HepG2 (cell line): ENCODE measurements at regions not wholly inside any gene's neighbourhood (a gene's known extent, or its start where the extent isn't known, plus 50 kb on each side); places are given as distances from the start of the nearest gene placed in this dataset.

Experiments
- ATAC-seq: fragments of 200-7000 bp; cut with Tn5 transposase; 3 replicates; pipeline ENCODE4 v1.9.1; 2020; ENCODE audit warnings: mild to moderate bottlenecking, moderate library complexity
- BruUV-seq: library from RNA; stranded (reverse); fragments of 400-500 nt; replicated peaks from 2 replicates; lab custom pipeline; 2021; lab: Mats Ljungman, UMichigan
- CTCF ChIA-PET: fragments of 300-600 bp; formaldehyde crosslinking; extraction: SDS; loops from one replicate; lab custom pipeline; 2021; ENCODE audit warnings: low total read pairs, inconsistent platforms, low intra/inter-chr PET ratio; lab: Yijun Ruan, JAX
- POLR2A ChIA-PET: fragments of 350-600 bp; sonication (Branson Sonifier 250); formaldehyde crosslinking; loops from one replicate; lab custom pipeline; 2020; ENCODE audit warnings: antibody characterized with exemption, inconsistent platforms; lab: Yijun Ruan, JAX
- DNase-seq: peaks from one replicate; pipeline ENCODE4 v3.0.0-alpha.2; 2015; ENCODE audit warnings: low spot score
- FAIRE-seq: peaks from 3 replicates; lab custom pipeline; 2011; peaks lifted over from hg19 to GRCh38; lab: Jason Lieb, UNC
- H2AFZ ChIP-seq: one replicate; pipeline ENCODE4 v1.6.1; 2011; ENCODE audit warnings: low read length, inconsistent platforms
- H3K27ac ChIP-seq: fragments of 300-600 bp; 3 replicates; pipeline ENCODE4 v1.8.0; 2011; ENCODE audit warnings: mixed run types, mild to moderate bottlenecking, mixed read lengths, low read length, inconsistent platforms; ENCODE audit not compliant: insufficient read depth; ENCODE audit errors: extremely low read length
- H3K27me3 ChIP-seq, 2 experiments: fragments of 200-600 bp in 1 of 2; 2 replicates in 1 of 2; 3 replicates in 1 of 2; pipeline versions ENCODE4 v1.6.0 to v1.8.0; 2011; ENCODE audit warnings: low read length in 2 of 2, mild to moderate bottlenecking in 2 of 2, moderate library complexity in 2 of 2, inconsistent platforms in 1 of 2; ENCODE audit not compliant: insufficient read depth in 2 of 2, control insufficient read depth in 1 of 2
- H3K36me3 ChIP-seq, 2 experiments: fragments of 200-600 bp in 1 of 2; replicated peaks in 1 of 2; 2 replicates in 1 of 2; 3 replicates in 1 of 2; pipeline versions ENCODE4 v1.5.1 to v1.8.0; 2011; ENCODE audit warnings: low read length in 2 of 2, inconsistent platforms in 1 of 2; ENCODE audit not compliant: insufficient read depth in 2 of 2, control insufficient read depth in 1 of 2
- H3K4me1 ChIP-seq: 2 replicates; pipeline ENCODE4 v1.5.1; 2012; ENCODE audit warnings: low read length, inconsistent platforms; ENCODE audit not compliant: insufficient read depth
- H3K4me2 ChIP-seq: 2 replicates; pipeline ENCODE4 v1.6.0; 2011; ENCODE audit warnings: low read depth, low read length, inconsistent platforms
- H3K4me3 ChIP-seq, 3 experiments: fragments of 200-600 bp in 1 of 3; sonication (generic), shearing (Covaris generic) in 1 of 3; replicated peaks in 1 of 3; 2 replicates each; pipeline ENCODE4 v1.5.1; 2011 to 2016; ENCODE audit warnings: low read length in 3 of 3, inconsistent platforms in 2 of 3, low read depth in 2 of 3, mild to moderate bottlenecking in 2 of 3, control low read depth in 1 of 3, mixed read lengths in 1 of 3; ENCODE audit not compliant: insufficient read depth in 1 of 3
- H3K79me2 ChIP-seq: one replicate; pipeline ENCODE4 v1.6.1; 2011; ENCODE audit warnings: low read length, inconsistent platforms; ENCODE audit not compliant: insufficient read depth
- H3K9ac ChIP-seq: 2 replicates; pipeline ENCODE4 v1.6.0; 2011; ENCODE audit warnings: mild to moderate bottlenecking, low read depth, low read length, inconsistent platforms; ENCODE audit not compliant: insufficient read depth
- H3K9me3 ChIP-seq: 2 replicates; pipeline ENCODE4 v1.5.1; 2012; ENCODE audit warnings: mild to moderate bottlenecking, low read length
- H4K20me1 ChIP-seq: 2 replicates; pipeline ENCODE4 v1.6.0; 2011; ENCODE audit warnings: inconsistent platforms, mild to moderate bottlenecking, low read length, moderate library complexity; ENCODE audit not compliant: insufficient read depth
- IRF9 ChIP-seq: sonication (generic); formaldehyde crosslinking; IDR thresholded peaks from 2 replicates; pipeline ENCODE4 v1.8.0; 2022; ENCODE audit warnings: missing genetic modification reagents, mild to moderate bottlenecking, borderline replicate concordance
- KLF6 ChIP-seq: IDR thresholded peaks from 2 replicates; pipeline ENCODE4 v1.8.0; 2016; ENCODE audit warnings: missing biosample characterization, missing genetic modification reagents
- ZNF263 ChIP-seq: sonication (generic); formaldehyde crosslinking; IDR thresholded peaks from 2 replicates; pipeline ENCODE4 v1.4.0; 2020; ENCODE audit warnings: missing genetic modification reagents
- ZNF562 ChIP-seq: sonication (generic); formaldehyde crosslinking; IDR thresholded peaks from 2 replicates; pipeline ENCODE4 v1.8.0; 2022; ENCODE audit warnings: missing genetic modification reagents, borderline replicate concordance
- ZNF710 ChIP-seq: sonication (generic); formaldehyde crosslinking; IDR thresholded peaks from 2 replicates; pipeline ENCODE4 v1.5.0; 2020; ENCODE audit warnings: mild to moderate bottlenecking, missing genetic modification reagents, borderline replicate concordance
- ZNF713 ChIP-seq: sonication (generic); formaldehyde crosslinking; IDR thresholded peaks from 2 replicates; pipeline ENCODE4 v1.4.0; 2020; ENCODE audit warnings: mild to moderate bottlenecking, missing genetic modification reagents
- ZNF800 ChIP-seq: sonication (generic); formaldehyde crosslinking; IDR thresholded peaks from 2 replicates; pipeline ENCODE4 v1.4.0; 2020; ENCODE audit warnings: missing genetic modification reagents
- WGBS: methylation state at CpG from one replicate; pipeline ENCODE4 v1.1.6; 2017; ENCODE audit warnings: low lambda C conversion rate; 5-methylcytosine and 5-hydroxymethylcytosine counted together
- in situ Hi-C: cut with HindIII; loops from 2 replicates; pipeline ENCODE4 v1.10.0; 2017; ENCODE audit warnings: low pct_unique_long_range_greater_than_20kb; ENCODE audit not compliant: extremely low pct_ligation_motif_present
- intact Hi-C: fragments of 100-400 bp; cut with micrococcal nuclease; formaldehyde crosslinking; loops from one replicate; pipeline ENCODE4 v1.10.0; 2022; ENCODE audit not compliant: unreplicated experiment

GRCh38 chr10:10292501-10292900, 725.2 kb upstream of the CELF2 start:
- no peak for DNase-seq
- Histone ChIP-seq H3K27me3 (no peaks in the 10 kb centered on the region), H3K9ac (no peak overlapping the region), H2AFZ (no peak overlapping the region), H3K4me1 (no peaks in the 10 kb centered on the region), H3K4me3 (no peak overlapping the region)
- BruUV-seq: no TSS peak
- CTCF ChIA-PET: no interaction called here
- in situ Hi-C loops: no loop called here
- TF ChIP-seq IRF9 (no peak), ZNF710 (CRISPR knock-in tag) (no peak), ZNF263 (CRISPR knock-in tag) (no peak), ZNF800 (no peak), ZNF713 (CRISPR knock-in tag) (no peak), KLF6 (CRISPR knock-in tag) (no peak), ZNF562 (no peak)
- TF ChIP-seq, all 625 proteins: peak for 0
- FAIRE-seq (no peak), ATAC-seq (no peak)
- intact Hi-C loops: no loop called here
- H3K79me2 ChIP-seq: no peaks in the 10 kb centered on the region
- H3K27ac ChIP-seq: no peak overlapping the region
- H3K9me3 ChIP-seq: peaks cover 72% of the 10 kb centered on the region
- WGBS: 4% methylated on average over 4 of the region's 4 CpGs
- H3K4me2 ChIP-seq: no peak overlapping the region
- no peaks in the 10 kb centered on the region for H4K20me1 ChIP-seq
- no peaks in the 10 kb centered on the region for H3K36me3 ChIP-seq
- POLR2A ChIA-PET: no interaction called here
